ENCODE measurements at regions not wholly inside any gene's neighbourhood (a gene's known extent, or its start where the extent isn't known, plus 50 kb on each side); places are given as distances from the start of the nearest gene placed in this dataset.

DNA sequence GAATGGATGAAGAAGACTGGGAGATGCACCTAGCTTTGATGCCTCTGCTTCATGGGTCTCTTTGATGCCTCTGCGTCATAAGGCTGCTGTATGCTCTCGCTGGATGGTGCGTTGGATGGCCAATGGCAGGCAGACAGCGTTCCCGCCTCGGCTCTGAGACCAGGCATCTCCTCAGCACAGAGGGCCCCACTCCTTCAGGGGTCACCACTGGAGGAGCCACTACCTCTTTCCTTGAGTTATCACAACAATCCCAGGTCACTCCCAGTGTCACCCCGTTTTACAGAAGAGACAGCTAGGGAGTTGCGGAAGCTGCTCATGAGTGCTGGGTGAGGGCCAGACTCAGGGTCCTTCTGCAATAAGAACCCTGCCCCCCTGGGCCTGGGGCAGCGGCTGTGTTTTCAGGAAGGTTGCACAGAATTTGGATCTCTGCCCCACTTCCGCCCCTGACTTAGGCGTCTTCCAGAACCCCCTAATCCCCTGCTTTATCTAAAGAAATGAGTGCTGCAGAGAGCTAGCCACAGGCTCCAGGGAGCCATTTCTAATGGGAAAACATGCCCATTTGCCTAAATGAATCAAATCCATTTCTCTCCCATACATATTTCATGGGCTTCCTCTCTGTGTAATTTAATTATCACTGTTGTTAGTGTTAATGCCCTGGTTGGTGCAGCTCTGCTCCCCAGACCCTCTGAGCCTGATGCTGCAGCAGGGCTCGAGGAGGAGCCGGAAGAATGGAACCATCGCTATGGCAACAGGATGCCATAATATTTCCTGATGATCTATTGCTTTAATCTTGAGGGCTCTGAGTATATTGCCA lies 131.8 kb upstream of the HS6ST1 start:
- no peak for DNase-seq (ENCODE audit: low read depth)

DNA sequence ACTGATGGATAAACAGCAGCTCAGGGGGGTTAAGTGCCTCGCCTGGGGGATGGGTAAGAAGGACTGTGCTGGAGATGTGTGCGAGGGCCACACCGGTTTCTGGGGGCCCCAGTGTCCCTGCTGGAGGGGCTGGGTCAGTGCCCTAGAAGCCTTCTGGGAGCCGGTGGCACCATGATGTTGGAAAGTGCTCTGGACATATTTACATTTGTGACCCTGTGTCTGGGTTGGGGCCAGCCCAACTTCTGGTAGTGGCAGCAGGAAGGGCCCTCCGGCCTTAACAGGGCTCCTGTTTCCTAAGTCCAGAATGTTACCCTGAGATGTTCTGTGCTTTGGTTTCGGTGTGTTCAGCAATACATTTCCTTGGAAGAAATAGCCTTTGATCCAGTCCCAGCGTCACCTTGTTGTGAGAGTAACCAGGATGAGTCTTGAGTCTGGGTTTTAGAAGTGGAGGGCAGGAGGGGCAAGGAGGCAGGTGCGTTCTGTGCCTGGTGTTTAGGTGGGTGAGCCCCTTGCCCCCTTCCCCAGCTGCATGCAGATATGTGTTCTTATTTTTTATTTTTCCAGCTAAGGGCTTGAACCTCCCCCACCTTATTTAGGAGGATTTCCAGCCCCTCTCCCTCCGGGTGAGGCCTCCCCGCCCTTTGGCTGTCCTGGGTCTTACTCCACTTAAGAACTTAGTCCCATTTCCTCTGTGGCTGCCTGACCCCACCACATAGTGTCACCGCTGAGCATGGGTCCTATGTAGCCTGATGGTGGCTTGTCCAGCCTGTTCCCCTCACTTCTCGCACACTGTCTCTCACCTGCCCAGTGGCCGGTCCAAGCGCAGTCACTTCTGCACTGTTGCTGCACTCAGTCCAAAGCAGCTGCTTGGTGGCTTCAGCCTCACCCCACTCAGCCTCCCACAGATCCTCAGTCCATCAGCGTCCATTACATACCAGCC lies 132.7 kb upstream of the HS6ST1 start:
- no peak for DNase-seq (ENCODE audit: low read depth)

GRCh38 chr2:128452024-128452411 lies 133.3 kb upstream of the HS6ST1 start:
- DNase-seq (ENCODE audit: low read depth): no peak

DNA sequence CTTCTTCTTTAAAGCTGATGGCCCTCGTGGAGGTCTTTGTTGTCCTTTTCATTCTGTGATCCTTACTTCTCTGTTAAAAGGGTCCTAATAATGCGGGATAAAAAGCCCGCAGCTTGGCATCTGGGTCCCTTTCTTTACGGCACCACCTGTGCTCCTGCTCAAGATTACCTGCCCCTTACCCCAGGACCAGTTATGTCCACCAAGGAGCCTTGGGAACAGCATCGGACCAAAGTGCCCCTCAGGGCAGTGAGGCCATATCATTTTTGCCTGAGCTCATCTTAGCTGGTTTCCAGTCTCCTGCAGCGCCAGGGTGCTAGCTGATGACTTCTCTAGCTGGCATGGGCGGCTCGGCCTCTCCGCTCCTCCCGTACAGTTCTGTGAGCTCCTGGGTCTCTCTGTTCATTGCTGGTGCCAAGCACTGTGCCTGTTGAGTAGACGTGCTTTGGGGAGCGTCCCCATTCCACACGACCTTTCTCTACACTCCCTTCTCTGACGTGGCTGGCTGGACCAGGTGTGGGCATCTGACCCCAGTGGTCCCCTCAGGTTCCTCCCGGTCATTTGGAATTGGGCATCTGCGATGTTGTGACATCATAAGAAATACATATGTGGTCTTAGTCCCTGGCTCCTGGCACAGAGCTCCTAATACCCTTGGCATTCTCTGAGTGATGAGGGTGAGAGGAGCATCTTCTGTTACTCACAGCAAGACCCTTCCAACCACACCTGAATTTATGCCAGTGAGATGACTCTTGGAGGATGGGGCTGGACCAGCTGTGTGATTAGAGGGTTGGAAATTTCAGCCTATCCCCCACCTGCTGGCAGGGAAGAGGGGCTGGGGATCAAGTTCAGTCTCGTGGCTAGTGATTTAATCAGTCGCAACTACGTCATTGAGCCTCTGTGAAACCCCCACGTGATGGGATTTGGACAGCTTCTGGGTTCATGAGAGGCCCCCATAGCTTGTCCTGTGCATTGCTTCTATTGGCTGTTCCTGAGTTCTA lies 134.2 kb upstream of the HS6ST1 start:
- DNase-seq (ENCODE audit: low read depth): no peak

DNA sequence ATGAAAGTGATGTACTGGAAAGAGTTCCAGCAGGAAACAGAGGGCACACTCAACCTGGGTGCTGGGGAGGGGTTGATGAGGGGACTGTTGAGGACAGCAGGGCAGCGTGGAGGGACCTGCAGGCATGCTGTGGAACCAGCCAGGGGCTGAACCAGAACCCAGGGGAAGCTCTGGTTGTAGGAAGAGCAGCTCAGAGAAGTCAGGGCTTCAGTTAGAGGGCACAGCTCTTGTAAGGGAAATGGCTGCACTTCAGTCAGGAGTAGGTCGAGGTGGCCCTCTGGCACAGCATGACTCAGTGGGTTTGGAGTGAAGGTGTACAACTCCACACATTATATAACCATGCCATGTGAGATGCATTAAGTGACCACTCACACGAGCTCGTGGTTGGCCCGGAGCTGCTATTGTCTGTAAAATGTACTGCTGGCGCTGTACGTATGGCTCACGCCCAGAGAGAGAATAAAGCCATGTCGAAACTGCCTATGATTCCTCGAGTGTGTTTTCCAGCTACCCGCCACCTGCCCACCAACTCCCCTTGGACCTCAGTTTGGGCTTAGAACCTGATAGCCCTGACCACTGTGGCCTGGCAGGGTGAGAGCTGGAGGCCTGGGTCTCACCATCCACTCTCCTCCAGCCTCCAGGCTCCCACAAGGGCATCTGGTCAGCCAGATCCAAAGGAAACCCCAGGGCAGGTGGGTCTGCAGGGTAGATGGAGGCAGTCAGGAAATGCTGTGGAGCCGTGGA lies 136.5 kb upstream of the HS6ST1 start:
- DNase-seq (ENCODE audit: low read depth): no peak

- no peak for DNase-seq (ENCODE audit: low read depth)
Observed at GRCh38 chr2:128455721-128456050, 137.0 kb upstream of the HS6ST1 start.

DNA sequence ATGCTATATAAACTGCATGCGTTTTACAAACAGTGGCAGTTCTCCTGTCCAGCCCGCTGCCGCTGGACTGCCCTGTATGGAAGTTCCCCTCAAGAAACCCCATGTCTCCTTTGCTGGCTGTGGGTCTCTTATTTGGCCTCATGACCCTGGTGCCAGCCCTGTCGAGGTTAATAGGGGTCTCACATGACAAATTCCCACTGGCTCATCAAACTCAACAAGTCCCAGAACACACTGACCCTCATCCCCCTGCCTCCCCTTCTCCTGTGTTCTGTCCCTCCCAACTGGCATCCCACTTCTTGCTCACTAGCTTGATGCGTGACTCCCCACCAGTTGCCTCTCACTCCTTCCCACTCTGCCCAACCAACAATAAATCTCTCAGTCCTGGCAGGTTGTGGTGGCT lies 137.6 kb upstream of the HS6ST1 start:
- no peak for DNase-seq (ENCODE audit: low read depth)

DNA sequence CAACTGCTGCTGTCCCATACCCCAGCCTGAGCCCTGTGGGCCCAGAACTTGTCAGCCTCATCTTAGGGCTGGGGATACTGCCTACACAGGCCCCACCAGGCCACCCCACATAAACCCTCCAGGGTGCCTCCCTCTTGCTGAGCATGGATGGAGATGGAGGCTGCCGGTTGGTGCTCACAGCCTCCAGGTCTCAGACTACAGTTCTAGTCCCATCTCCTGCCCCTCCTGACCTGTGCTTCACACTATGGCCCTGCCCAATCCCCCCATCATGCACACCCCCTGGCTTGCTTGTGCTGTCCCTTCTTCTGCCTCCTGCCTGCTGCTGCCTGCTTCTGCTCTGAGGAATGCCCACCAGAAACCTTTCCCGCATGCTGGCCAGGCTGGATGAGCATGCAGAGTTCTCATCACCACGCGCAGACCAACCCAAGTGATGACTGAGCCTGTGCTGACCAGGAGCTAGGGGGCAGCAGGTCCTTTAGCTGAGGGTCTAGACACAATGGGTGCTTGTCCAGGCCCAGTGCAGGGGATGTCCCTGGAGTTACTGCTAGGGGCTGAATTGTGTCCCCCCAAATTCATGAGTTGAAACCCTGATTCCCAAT lies 138.4 kb upstream of the HS6ST1 start:
- no peak for DNase-seq (ENCODE audit: low read depth)

- DNase-seq (ENCODE audit: low read depth): no peak
Observed at GRCh38 chr2:128457716-128458115, 139.0 kb upstream of the HS6ST1 start.

DNA sequence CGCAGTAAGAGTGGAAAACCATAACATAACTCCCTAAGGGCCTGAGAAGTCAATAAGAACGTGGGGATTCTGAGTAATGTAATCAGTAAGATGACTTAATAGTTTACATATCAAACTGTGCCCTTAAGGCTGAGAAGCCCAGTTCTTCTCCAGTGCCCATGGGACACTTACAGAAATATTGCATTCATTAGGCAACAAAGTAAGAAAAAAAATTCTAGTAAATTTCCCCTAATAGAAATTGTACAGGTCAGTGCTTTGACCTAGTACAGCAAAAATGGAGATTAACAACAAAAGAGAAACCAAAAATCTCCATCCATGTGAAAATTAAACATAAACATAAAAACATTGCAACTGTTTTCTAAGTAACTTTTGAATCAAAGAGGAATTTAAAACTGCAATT lies 139.8 kb upstream of the HS6ST1 start:
- no peak for DNase-seq (ENCODE audit: low read depth)

GRCh38 chr2:128464456-128464855 lies 145.8 kb upstream of the HS6ST1 start:
- no peak for DNase-seq (ENCODE audit: low read depth)

- DNase-seq (ENCODE audit: low read depth): no peak
Observed at GRCh38 chr2:128465246-128466170, 146.8 kb upstream of the HS6ST1 start.

- DNase-seq (ENCODE audit: low read depth): no peak
Observed at GRCh38 chr2:128466376-128466775, 147.7 kb upstream of the HS6ST1 start.

- DNase-seq (ENCODE audit: low read depth): no peak
Observed at GRCh38 chr2:128466776-128467175, 148.1 kb upstream of the HS6ST1 start.

- DNase-seq (ENCODE audit: low read depth): no peak
Observed at GRCh38 chr2:128467321-128467969, 148.8 kb upstream of the HS6ST1 start.

- no peak for DNase-seq (ENCODE audit: low read depth)
Observed at GRCh38 chr2:128468186-128468920, 149.7 kb upstream of the HS6ST1 start.

- DNase-seq (ENCODE audit: low read depth): no peak
Observed at GRCh38 chr2:128469203-128469602, 150.5 kb upstream of the HS6ST1 start.

DNA sequence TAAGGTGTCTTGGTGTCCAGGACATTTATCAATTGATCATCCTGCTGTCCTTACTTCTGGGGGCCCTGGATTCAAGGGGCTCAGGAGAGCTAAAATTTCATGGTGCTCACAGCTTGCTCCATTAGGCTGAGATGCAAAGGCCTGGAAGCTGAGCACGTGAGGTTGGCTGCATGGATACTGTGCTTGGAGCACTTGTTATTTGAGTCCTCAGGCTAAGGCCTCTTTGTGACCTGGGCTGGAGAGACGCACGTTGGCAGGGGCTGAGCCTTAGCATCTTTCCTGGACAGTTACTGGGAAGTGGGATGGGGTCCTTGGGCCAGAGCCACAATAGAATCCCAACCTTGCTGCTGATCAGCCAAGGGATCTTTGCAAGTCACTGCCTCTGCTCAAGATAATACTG lies 151.2 kb upstream of the HS6ST1 start:
- DNase-seq (ENCODE audit: low read depth): no peak

- DNase-seq (ENCODE audit: low read depth): no peak
Observed at GRCh38 chr2:128472789-128473174, 154.1 kb upstream of the HS6ST1 start.
